ENCODE measurements at regions not wholly inside any gene's neighbourhood (a gene's known extent, or its start where the extent isn't known, plus 50 kb on each side); places are given as distances from the start of the nearest gene placed in this dataset.

GRCh38 chr5:14048434-14048833 is 94.7 kb upstream of the TRIO start:
- CTCF ChIA-PET, result no interaction called here
- intact Hi-C loops (cut with micrococcal nuclease; ENCODE audit: unreplicated experiment), result no loop called here

GRCh38 chr5:14041528-14042192 is 97.2 kb upstream of the DNAH5 start:
- no peaks in the 10 kb centered on the region for H3K27me3 ChIP-seq (replicated peaks; ENCODE audit: insufficient read depth, low read depth, low read length, poor library complexity)
- CTCF ChIA-PET, result no interaction called here
- BruUV-seq (replicated peaks), result no TSS peak
- intact Hi-C loops (cut with micrococcal nuclease; ENCODE audit: unreplicated experiment), result no loop called here
- no peak for TF ChIP-seq EZH2 (IDR thresholded peaks at IDR 0.05; ENCODE audit: borderline replicate concordance, low read depth, low read length, poor library complexity, severe bottlenecking)
- no peak for TF ChIP-seq CTCF (conservative IDR thresholded peaks at IDR 0.05; ENCODE audit: low read depth, low read length)
- no peak for DNase-seq (ENCODE audit: low spot score)
- no peak overlapping the region for H3K4me3 ChIP-seq (ENCODE audit: low read depth, low read length, poor library complexity, severe bottlenecking)
- H3K4me1 ChIP-seq (ENCODE audit: insufficient read depth, low read length, poor library complexity, severe bottlenecking), result peaks cover 1% of the 10 kb centered on the region
- no peaks in the 10 kb centered on the region for H3K9me3 ChIP-seq (ENCODE audit: low read depth, low read length, poor library complexity, severe bottlenecking)
- H3K27ac ChIP-seq (ENCODE audit: low read depth, low read length, poor library complexity, severe bottlenecking), result no peak overlapping the region
- H3K36me3 ChIP-seq (ENCODE audit: insufficient read depth, low read length, poor library complexity, severe bottlenecking), result no peaks in the 10 kb centered on the region
- POLR2A ChIA-PET (ENCODE audit: low non-redundant PET), result no interaction called here

More at GRCh38 chr5:14048434-14048833, 94.7 kb upstream of the TRIO start:
- no peak overlapping the region for H3K27ac ChIP-seq (ENCODE audit: low read depth, low read length, poor library complexity, severe bottlenecking)
- no peaks in the 10 kb centered on the region for H3K36me3 ChIP-seq (ENCODE audit: insufficient read depth, low read length, poor library complexity, severe bottlenecking)
- no peak for TF ChIP-seq EZH2 (IDR thresholded peaks at IDR 0.05; ENCODE audit: borderline replicate concordance, low read depth, low read length, poor library complexity, severe bottlenecking)
- TF ChIP-seq CTCF (conservative IDR thresholded peaks at IDR 0.05; ENCODE audit: low read depth, low read length), result no peak
- BruUV-seq (replicated peaks), result no TSS peak
- no peak overlapping the region for H3K4me3 ChIP-seq (ENCODE audit: low read depth, low read length, poor library complexity, severe bottlenecking)
- H3K9me3 ChIP-seq (ENCODE audit: low read depth, low read length, poor library complexity, severe bottlenecking), result no peaks in the 10 kb centered on the region
- H3K4me1 ChIP-seq (ENCODE audit: insufficient read depth, low read length, poor library complexity, severe bottlenecking), result no peaks in the 10 kb centered on the region
- no peak for DNase-seq (ENCODE audit: low spot score)
- POLR2A ChIA-PET (ENCODE audit: low non-redundant PET), result no interaction called here
- H3K27me3 ChIP-seq (replicated peaks; ENCODE audit: insufficient read depth, low read depth, low read length, poor library complexity), result no peaks in the 10 kb centered on the region

GRCh38 chr5:14040542-14040941 is 96.1 kb upstream of the DNAH5 start:
- POLR2A ChIA-PET (ENCODE audit: low non-redundant PET), result no interaction called here
- Histone ChIP-seq H3K36me3 (ENCODE audit: insufficient read depth, low read length, poor library complexity, severe bottlenecking) (no peaks in the 10 kb centered on the region), H3K4me1 (ENCODE audit: insufficient read depth, low read length, poor library complexity, severe bottlenecking) (peaks cover 10% of the 10 kb centered on the region), H3K9me3 (ENCODE audit: low read depth, low read length, poor library complexity, severe bottlenecking) (no peaks in the 10 kb centered on the region), H3K4me3 (ENCODE audit: low read depth, low read length, poor library complexity, severe bottlenecking) (no peak overlapping the region), H3K27me3 (replicated peaks; ENCODE audit: insufficient read depth, low read depth, low read length, poor library complexity) (no peaks in the 10 kb centered on the region), H3K27ac (ENCODE audit: low read depth, low read length, poor library complexity, severe bottlenecking) (no peak overlapping the region)
- peak; percentile 54 for DNase-seq (ENCODE audit: low spot score)
- CTCF ChIA-PET, result no interaction called here
- intact Hi-C loops (cut with micrococcal nuclease; ENCODE audit: unreplicated experiment), result no loop called here
- TF ChIP-seq EZH2 (IDR thresholded peaks at IDR 0.05; ENCODE audit: borderline replicate concordance, low read depth, low read length, poor library complexity, severe bottlenecking) (no peak), CTCF (conservative IDR thresholded peaks at IDR 0.05; ENCODE audit: low read depth, low read length) (no peak)
- BruUV-seq (replicated peaks), result no TSS peak
